ENCODE measurements at regions not wholly inside any gene's neighbourhood (a gene's known extent, or its start where the extent isn't known, plus 50 kb on each side); places are given as distances from the start of the nearest gene placed in this dataset.

GRCh38 chr18:51559198-51559901 lies 361.9 kb upstream of the MEX3C start:
- ChIA-PET CTCF (ENCODE audit: low intra/inter-chr PET ratio) (no interaction called here), POLR2A (interaction anchor here (0.7 kb wide), 1 partner anchor 459 kb away, joined by 3 read pairs; no protein-coding TSS in a partner anchor)
- Histone ChIP-seq H3K4me3 (no peak overlapping the region), H4K20me1 (replicated peaks; ENCODE audit: control insufficient read depth, insufficient read depth, low read length) (no peaks in the 10 kb centered on the region), H3K9me3 (replicated peaks; ENCODE audit: control insufficient read depth, insufficient read depth, low read depth, low read length) (no peaks in the 10 kb centered on the region), H3K4me1 (replicated peaks in 1 of 2; ENCODE audit: control insufficient read depth in 2 of 2, insufficient read depth in 2 of 2, low read length in 2 of 2) (no peaks in the 10 kb centered on the region), H3K27ac (ENCODE audit: extremely low read depth, low read depth, low read length) (no peak overlapping the region), H3K9me1 (ENCODE audit: control insufficient read depth, insufficient read depth, low read length) (no peaks in the 10 kb centered on the region), H3K36me3 (ENCODE audit: control insufficient read depth, insufficient read depth, low read length) (no peaks in the 10 kb centered on the region), H2AFZ (ENCODE audit: low read depth, low read length) (no peak overlapping the region), H3K79me2 (ENCODE audit: control insufficient read depth, insufficient read depth, low read length) (no peaks in the 10 kb centered on the region), H3K27me3 (ENCODE audit: control insufficient read depth in 2 of 2, insufficient read depth in 2 of 2, low read length in 2 of 2) (no peaks in the 10 kb centered on the region), H3K9ac (ENCODE audit: insufficient read depth in 1 of 2, low read depth in 2 of 2, low read length in 2 of 2) (no peak overlapping the region), H3K4me2 (ENCODE audit: insufficient read depth, low read length) (no peak overlapping the region)
- FAIRE-seq (no peak), DNase-seq (ENCODE audit: extremely low read depth in 1 of 4, low spot score in 3 of 4) (no peak), ATAC-seq (no peak)
- in situ Hi-C loops (cut with MboI) (no loop called here), intact Hi-C loops (cut with micrococcal nuclease) (no loop called here)
- TF ChIP-seq ETV5 (CRISPR knock-in tag; IDR thresholded peaks at IDR 0.05; ENCODE audit: low read depth), result no peak
- TF ChIP-seq ZNF76 (CRISPR knock-in tag; IDR thresholded peaks at IDR 0.05; ENCODE audit: borderline replicate concordance), result no peak
- TF ChIP-seq GTF2E2 (tag; IDR thresholded peaks at IDR 0.05), result no peak
- TF ChIP-seq THAP7 (CRISPR knock-in tag; IDR thresholded peaks at IDR 0.05), result no peak
- TF ChIP-seq CGGBP1 (CRISPR knock-in tag; IDR thresholded peaks at IDR 0.05), result no peak
- WGBS (ENCODE audit: insufficient coverage, low coverage, missing lambda C conversion rate), result 0% methylated on average over 2 of the region's 2 CpGs
- no TSS peak for BruUV-seq (replicated peaks)

Measured in K562 (cell line).